ENCODE measurements at regions not wholly inside any gene's neighbourhood (a gene's known extent, or its start where the extent isn't known, plus 50 kb on each side); places are given as distances from the start of the nearest gene placed in this dataset.

GRCh38 chr5:143583409-143583808, 179.9 kb upstream of the NR3C1 start:
- Histone ChIP-seq H3K4me3 (no peak overlapping the region), H3K4me1 (no peaks in the 10 kb centered on the region), H3K27me3 (ENCODE audit: low read depth) (no peaks in the 10 kb centered on the region), H3K9me3 (no peaks in the 10 kb centered on the region), H3K36me3 (replicated peaks) (no peaks in the 10 kb centered on the region)
- in situ Hi-C loops (cut with MboI; ENCODE audit: low sequenced_read_pairs) = no loop called here
- DNase-seq (ENCODE audit: low spot score in 2 of 2) = no peak

- DNase-seq (ENCODE audit: low spot score in 2 of 2) = no peak
- H3K9me3 ChIP-seq = no peaks in the 10 kb centered on the region
- no peaks in the 10 kb centered on the region for H3K36me3 ChIP-seq (replicated peaks)
- in situ Hi-C loops (cut with MboI; ENCODE audit: low sequenced_read_pairs) = no loop called here
- H3K4me3 ChIP-seq = no peak overlapping the region
- H3K4me1 ChIP-seq = no peaks in the 10 kb centered on the region
- no peaks in the 10 kb centered on the region for H3K27me3 ChIP-seq (ENCODE audit: low read depth)
These were observed 179.4 kb upstream of the NR3C1 start for GRCh38 chr5:143582869-143583268.

DNA sequence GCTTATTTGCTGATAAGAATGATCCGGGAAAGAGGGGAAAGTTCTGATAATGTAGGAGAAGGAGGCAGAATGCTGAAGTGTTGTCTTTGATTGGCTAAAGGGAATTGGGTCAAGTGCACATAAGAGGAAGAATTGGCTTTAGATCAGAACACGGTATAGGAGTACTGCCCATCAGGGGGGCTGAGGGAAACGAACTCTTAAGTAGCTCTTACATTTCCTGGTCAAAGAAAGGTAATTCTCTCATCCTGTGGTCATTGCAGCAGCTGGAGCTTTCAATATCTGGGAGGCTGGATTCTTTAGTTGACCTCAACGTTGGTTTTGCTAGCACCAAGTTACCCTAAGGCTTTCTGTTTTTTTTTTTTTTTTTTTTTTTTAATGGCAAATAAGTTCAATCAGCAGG, 178.7 kb upstream of the NR3C1 start:
- Histone ChIP-seq H3K9me3 (no peaks in the 10 kb centered on the region), H3K4me3 (no peak overlapping the region), H3K4me1 (no peaks in the 10 kb centered on the region), H3K36me3 (replicated peaks) (no peaks in the 10 kb centered on the region), H3K27me3 (ENCODE audit: low read depth) (no peaks in the 10 kb centered on the region)
- DNase-seq (ENCODE audit: low spot score in 2 of 2) = no peak
- in situ Hi-C loops (cut with MboI; ENCODE audit: low sequenced_read_pairs) = no loop called here

DNA sequence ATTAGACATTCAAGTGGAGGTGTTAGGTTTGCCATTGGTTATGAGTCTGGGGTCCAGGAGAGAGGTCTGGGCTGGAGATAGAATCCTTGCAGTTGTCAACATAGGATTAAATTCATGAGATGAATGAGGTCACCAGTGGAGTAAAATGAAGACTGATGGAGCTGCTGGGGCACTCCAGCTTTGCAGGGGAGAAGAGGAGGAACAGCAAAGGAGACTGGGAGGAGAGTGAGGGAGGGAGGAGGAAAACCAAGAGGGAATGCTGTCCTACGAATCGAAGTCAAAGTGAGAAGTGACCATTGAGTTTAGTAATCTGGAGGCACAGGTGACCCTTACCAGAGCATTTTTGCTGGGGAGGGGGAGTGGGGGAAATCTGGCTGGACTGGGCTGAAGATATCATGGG, 178.2 kb upstream of the NR3C1 start:
- no peak overlapping the region for H3K4me3 ChIP-seq
- in situ Hi-C loops (cut with MboI; ENCODE audit: low sequenced_read_pairs) = no loop called here
- no peaks in the 10 kb centered on the region for H3K36me3 ChIP-seq (replicated peaks)
- no peak for DNase-seq (ENCODE audit: low spot score in 2 of 2)
- no peaks in the 10 kb centered on the region for H3K27me3 ChIP-seq (ENCODE audit: low read depth)
- no peaks in the 10 kb centered on the region for H3K9me3 ChIP-seq
- H3K4me1 ChIP-seq = no peaks in the 10 kb centered on the region

DNA sequence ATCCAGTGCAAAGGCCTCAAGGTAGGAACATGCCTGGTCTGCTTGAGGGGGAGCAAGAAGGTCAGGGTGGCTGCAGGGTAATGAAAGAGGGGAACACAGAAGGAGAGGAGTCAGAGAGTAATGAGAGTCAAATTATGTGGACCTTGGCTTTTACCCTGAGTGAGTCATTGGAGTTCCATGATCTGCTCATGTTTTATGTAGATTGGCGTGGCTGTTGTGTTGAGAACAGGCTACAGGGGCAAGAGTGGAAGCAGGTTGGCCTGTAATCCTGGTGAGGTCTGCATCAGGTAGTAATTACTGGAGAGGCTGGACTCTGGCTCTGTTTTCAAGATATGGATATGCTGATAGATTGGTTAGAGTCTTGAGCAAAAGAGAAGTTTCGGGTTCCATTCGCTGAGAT, 177.7 kb upstream of the NR3C1 start:
- Histone ChIP-seq H3K4me3 (no peak overlapping the region), H3K27me3 (ENCODE audit: low read depth) (no peaks in the 10 kb centered on the region), H3K36me3 (replicated peaks) (no peaks in the 10 kb centered on the region), H3K4me1 (no peaks in the 10 kb centered on the region), H3K9me3 (no peaks in the 10 kb centered on the region)
- no peak for DNase-seq (ENCODE audit: low spot score in 2 of 2)
- in situ Hi-C loops (cut with MboI; ENCODE audit: low sequenced_read_pairs) = no loop called here

DNA sequence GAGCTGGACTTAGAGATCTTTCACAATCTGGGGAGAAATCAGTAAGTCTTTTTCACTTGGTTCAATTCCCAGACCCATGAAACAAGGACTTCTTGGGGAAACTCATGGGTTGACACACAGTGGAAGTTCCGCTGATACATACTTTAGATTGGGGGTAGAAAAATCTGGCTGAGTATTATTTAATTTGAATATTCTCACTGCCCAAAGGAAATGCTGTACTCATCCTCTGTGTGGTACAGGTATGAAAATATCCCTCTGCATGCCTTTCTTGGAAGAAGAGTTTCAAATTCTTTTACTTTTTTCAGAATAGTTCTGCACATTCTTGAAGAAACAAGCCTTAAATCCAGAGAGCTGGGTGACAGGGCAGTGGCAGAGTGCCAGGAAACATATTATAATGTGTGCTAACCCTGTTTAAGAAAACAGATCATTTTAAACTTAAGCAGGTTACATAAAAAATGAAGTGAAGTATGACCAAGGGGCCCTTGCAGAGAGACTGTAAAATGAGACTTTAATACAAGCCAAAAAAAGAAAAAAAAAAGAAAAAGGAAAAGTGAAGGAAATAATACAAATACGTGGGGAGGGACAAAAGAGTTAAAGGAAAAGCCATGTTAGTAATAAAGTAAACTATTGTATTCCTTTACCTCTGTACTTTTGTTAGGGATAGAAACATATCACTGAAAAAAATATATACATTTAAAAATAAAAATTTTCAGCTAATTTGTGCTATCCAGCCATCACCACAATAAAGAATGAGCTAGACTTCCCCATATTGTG, 173.4 kb upstream of the NR3C1 start:
- no peaks in the 10 kb centered on the region for H3K27me3 ChIP-seq (ENCODE audit: low read depth)
- no peak overlapping the region for H3K4me3 ChIP-seq
- in situ Hi-C loops (cut with MboI; ENCODE audit: low sequenced_read_pairs) = no loop called here
- no peaks in the 10 kb centered on the region for H3K36me3 ChIP-seq (replicated peaks)
- no peak for DNase-seq (ENCODE audit: low spot score in 2 of 2)
- no peaks in the 10 kb centered on the region for H3K9me3 ChIP-seq
- H3K4me1 ChIP-seq = no peaks in the 10 kb centered on the region

GRCh38 chr5:143575286-143575685, 171.8 kb upstream of the NR3C1 start:
- in situ Hi-C loops (cut with MboI; ENCODE audit: low sequenced_read_pairs) = no loop called here
- Histone ChIP-seq H3K4me1 (no peaks in the 10 kb centered on the region), H3K36me3 (replicated peaks) (no peaks in the 10 kb centered on the region)

DNA sequence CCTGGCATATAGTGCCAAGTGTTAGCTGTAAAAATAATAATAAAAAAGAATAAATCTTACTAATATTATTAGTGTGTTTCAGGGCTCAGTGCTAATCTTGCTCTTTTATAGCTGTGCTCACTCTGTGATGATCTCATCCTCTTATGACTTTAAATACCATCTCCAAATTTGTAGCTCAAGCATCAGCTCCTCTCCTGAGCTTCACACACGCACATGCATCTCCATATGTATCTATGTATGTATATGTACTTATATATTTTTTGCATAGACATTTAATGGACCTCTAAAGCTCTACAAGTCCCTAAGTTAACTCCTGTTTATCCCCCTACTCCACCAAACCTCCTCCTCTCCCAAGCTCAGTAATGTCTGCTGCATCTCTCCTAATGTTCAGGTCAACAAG, 170.8 kb upstream of the NR3C1 start:
- no peaks in the 10 kb centered on the region for H3K9me3 ChIP-seq
- H3K4me3 ChIP-seq = no peak overlapping the region
- in situ Hi-C loops (cut with MboI; ENCODE audit: low sequenced_read_pairs) = no loop called here
- no peaks in the 10 kb centered on the region for H3K4me1 ChIP-seq
- no peaks in the 10 kb centered on the region for H3K36me3 ChIP-seq (replicated peaks)
- no peaks in the 10 kb centered on the region for H3K27me3 ChIP-seq (ENCODE audit: low read depth)
- no peak for DNase-seq (ENCODE audit: low spot score in 2 of 2)

More at GRCh38 chr5:143575286-143575685, 171.8 kb upstream of the NR3C1 start:
- no peak for DNase-seq (ENCODE audit: low spot score in 2 of 2)
- Histone ChIP-seq H3K27me3 (ENCODE audit: low read depth) (no peaks in the 10 kb centered on the region), H3K4me3 (no peak overlapping the region), H3K9me3 (no peaks in the 10 kb centered on the region)

DNA sequence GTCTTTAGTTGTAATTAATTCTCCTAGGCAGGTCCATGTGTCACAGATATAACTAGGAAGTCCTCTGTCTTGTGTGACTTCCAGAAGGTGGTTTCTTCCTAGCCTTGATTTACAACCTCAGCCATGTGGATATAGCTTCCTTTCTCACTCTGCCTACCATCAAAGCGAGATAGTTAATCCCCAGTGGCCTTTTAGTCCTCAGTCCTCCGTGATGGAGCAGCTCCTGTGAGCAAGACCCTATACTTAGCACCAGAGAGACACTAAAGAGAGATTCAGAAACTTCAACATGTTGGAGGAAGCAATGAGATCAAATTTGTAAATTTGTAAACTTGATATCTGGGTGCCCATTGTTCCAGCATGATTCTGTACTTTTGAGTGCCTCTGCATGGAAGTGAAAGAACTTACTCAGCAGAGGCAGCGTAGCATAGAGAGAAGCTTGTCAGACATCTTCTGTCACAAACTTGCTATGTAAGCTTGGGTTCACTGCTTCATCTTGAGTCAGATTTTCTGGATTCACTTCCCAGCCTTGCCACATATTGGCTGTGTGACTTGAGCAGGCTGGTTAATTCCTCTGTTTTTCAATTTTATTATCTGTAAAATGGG, 170.2 kb upstream of the NR3C1 start:
- in situ Hi-C loops (cut with MboI; ENCODE audit: low sequenced_read_pairs) = no loop called here
- H3K4me3 ChIP-seq = no peak overlapping the region
- no peaks in the 10 kb centered on the region for H3K27me3 ChIP-seq (ENCODE audit: low read depth)
- H3K4me1 ChIP-seq = no peaks in the 10 kb centered on the region
- H3K36me3 ChIP-seq (replicated peaks) = no peaks in the 10 kb centered on the region
- H3K9me3 ChIP-seq = no peaks in the 10 kb centered on the region
- DNase-seq (ENCODE audit: low spot score in 2 of 2) = no peak

- DNase-seq (ENCODE audit: low spot score in 2 of 2) = no peak
- no peaks in the 10 kb centered on the region for H3K36me3 ChIP-seq (replicated peaks)
- H3K9me3 ChIP-seq = no peaks in the 10 kb centered on the region
- in situ Hi-C loops (cut with MboI; ENCODE audit: low sequenced_read_pairs) = no loop called here
- no peaks in the 10 kb centered on the region for H3K4me1 ChIP-seq
- H3K4me3 ChIP-seq = no peak overlapping the region
- H3K27me3 ChIP-seq (ENCODE audit: low read depth) = no peaks in the 10 kb centered on the region
These were observed 169.2 kb upstream of the NR3C1 start for GRCh38 chr5:143572671-143573070.

GRCh38 chr5:143571642-143572624, 168.4 kb upstream of the NR3C1 start:
- DNase-seq (ENCODE audit: low spot score in 2 of 2) = no peak
- H3K9me3 ChIP-seq = no peaks in the 10 kb centered on the region
- H3K27me3 ChIP-seq (ENCODE audit: low read depth) = no peaks in the 10 kb centered on the region
- H3K36me3 ChIP-seq (replicated peaks) = no peaks in the 10 kb centered on the region
- H3K4me1 ChIP-seq = no peaks in the 10 kb centered on the region
- H3K4me3 ChIP-seq = no peak overlapping the region
- in situ Hi-C loops (cut with MboI; ENCODE audit: low sequenced_read_pairs) = no loop called here

DNA sequence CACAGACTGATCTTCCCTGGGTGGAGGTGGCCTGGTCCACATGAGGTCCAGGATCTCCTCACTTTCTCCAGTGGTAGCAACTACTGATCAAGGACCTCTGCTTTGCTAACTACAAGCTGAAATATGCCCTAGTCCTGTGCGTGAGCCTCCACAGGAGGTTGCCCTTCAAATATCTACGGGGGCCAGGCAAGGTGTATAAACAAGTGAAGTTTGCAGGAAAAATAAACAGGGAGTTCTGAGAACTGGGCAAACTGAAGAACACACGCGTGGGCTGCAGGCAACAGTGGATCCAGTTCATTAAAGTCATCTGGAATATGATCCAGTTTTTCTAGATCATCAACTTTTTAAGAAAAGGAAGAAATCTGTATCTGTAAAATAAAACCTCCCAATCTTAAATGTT, 167.5 kb upstream of the NR3C1 start:
- Histone ChIP-seq H3K4me3 (no peak overlapping the region), H3K36me3 (replicated peaks) (no peaks in the 10 kb centered on the region), H3K27me3 (ENCODE audit: low read depth) (no peaks in the 10 kb centered on the region), H3K9me3 (no peaks in the 10 kb centered on the region), H3K4me1 (no peaks in the 10 kb centered on the region)
- no peak for DNase-seq (ENCODE audit: low spot score in 2 of 2)
- in situ Hi-C loops (cut with MboI; ENCODE audit: low sequenced_read_pairs) = no loop called here

GRCh38 chr5:143569722-143570567, 166.5 kb upstream of the NR3C1 start:
- Histone ChIP-seq H3K36me3 (replicated peaks) (no peaks in the 10 kb centered on the region), H3K4me3 (no peak overlapping the region), H3K27me3 (ENCODE audit: low read depth) (no peaks in the 10 kb centered on the region), H3K9me3 (no peaks in the 10 kb centered on the region), H3K4me1 (no peaks in the 10 kb centered on the region)
- DNase-seq (ENCODE audit: low spot score in 2 of 2) = no peak
- in situ Hi-C loops (cut with MboI; ENCODE audit: low sequenced_read_pairs) = no loop called here
